K562 (cell line): ENCODE measurements at regions not wholly inside any gene's neighbourhood (a gene's known extent, or its start where the extent isn't known, plus 50 kb on each side); places are given as distances from the start of the nearest gene placed in this dataset.

Experiments used
- ATAC-seq: fragments of 200-7000 bp; cut with Tn5 transposase; 3 replicates; pipeline ENCODE4 v1.9.1; 2020; ENCODE audit warnings: moderate library complexity
- BruUV-seq: library from RNA; stranded (reverse); fragments of 400-500 nt; replicated peaks from 2 replicates; lab custom pipeline; 2021; lab: Mats Ljungman, UMichigan
- CTCF ChIA-PET: fragments of 300-600 bp; formaldehyde crosslinking; extraction: SDS; loops from one replicate; lab custom pipeline; 2021; ENCODE audit warnings: low intra/inter-chr PET ratio; lab: Yijun Ruan, JAX
- POLR2A ChIA-PET: fragments of 300-600, 350-650 bp; sonication (Branson Sonifier 250); formaldehyde crosslinking; extraction: SDS; loops from one replicate; lab custom pipeline; 2021; ENCODE audit warnings: antibody characterized with exemption, inconsistent platforms; lab: Yijun Ruan, JAX
- DNase-seq, 4 experiments: peaks; one replicate each; pipeline versions ENCODE4 v3.0.0 to v3.0.0-alpha.2; 2011 to 2018; ENCODE audit warnings: low spot score in 3 of 4, mixed read lengths in 3 of 4; ENCODE audit errors: extremely low read depth in 1 of 4
- FAIRE-seq: peaks from 2 replicates; lab custom pipeline; 2011; peaks lifted over from hg19 to GRCh38; lab: Jason Lieb, UNC
- H2AFZ ChIP-seq: 2 replicates; pipeline ENCODE4 v1.6.0; 2011; ENCODE audit warnings: low read depth, low read length, control low read depth, inconsistent platforms
- H3K27ac ChIP-seq: fragments of 200-600 bp; 3 replicates; pipeline ENCODE4 v1.8.0; 2011; ENCODE audit warnings: low read depth, mild to moderate bottlenecking, control low read depth, inconsistent platforms, low read length, moderate library complexity, mixed read lengths; ENCODE audit errors: extremely low read depth
- H3K27me3 ChIP-seq, 2 experiments: fragments of 300-600 bp in 1 of 2; 2 replicates in 1 of 2; 3 replicates in 1 of 2; pipeline versions ENCODE4 v1.6.0 to v1.8.0; 2011; ENCODE audit warnings: inconsistent platforms in 2 of 2, low read length in 2 of 2, mild to moderate bottlenecking in 1 of 2, mixed read lengths in 1 of 2, moderate library complexity in 1 of 2; ENCODE audit not compliant: control insufficient read depth in 2 of 2, insufficient read depth in 2 of 2
- H3K36me3 ChIP-seq: fragments of 300-600 bp; 3 replicates; pipeline ENCODE4 v1.8.0; 2011; ENCODE audit warnings: mild to moderate bottlenecking, low read length, inconsistent platforms; ENCODE audit not compliant: control insufficient read depth, insufficient read depth
- H3K4me1 ChIP-seq, 2 experiments: fragments of 200-600 bp in 1 of 2; replicated peaks in 1 of 2; 2 replicates in 1 of 2; 3 replicates in 1 of 2; pipeline versions ENCODE4 v1.5.1 to v1.8.0; 2011; ENCODE audit warnings: inconsistent platforms in 2 of 2, low read length in 2 of 2, mild to moderate bottlenecking in 1 of 2, mixed read lengths in 1 of 2, moderate library complexity in 1 of 2; ENCODE audit not compliant: control insufficient read depth in 2 of 2, insufficient read depth in 2 of 2
- H3K4me2 ChIP-seq: 2 replicates; pipeline ENCODE4 v1.6.1; 2011; ENCODE audit warnings: low read length, control low read depth, inconsistent platforms, mixed read lengths; ENCODE audit not compliant: insufficient read depth
- H3K4me3 ChIP-seq: fragments of 200-600 bp; sonication (generic), shearing (Covaris generic); 2 replicates; pipeline ENCODE4 v1.5.1; 2016; ENCODE audit warnings: control low read depth, inconsistent platforms
- H3K79me2 ChIP-seq: fragments of 200-600 bp; 3 replicates; pipeline ENCODE4 v1.8.0; 2011; ENCODE audit warnings: low read length, inconsistent platforms; ENCODE audit not compliant: control insufficient read depth, insufficient read depth
- H3K9ac ChIP-seq, 2 experiments: 2 replicates each; pipeline versions ENCODE4 v1.6.0 to v1.6.1; 2011; ENCODE audit warnings: low read depth in 2 of 2, low read length in 2 of 2, control low read depth in 1 of 2, inconsistent platforms in 1 of 2, mild to moderate bottlenecking in 1 of 2, mixed read lengths in 1 of 2; ENCODE audit not compliant: insufficient read depth in 1 of 2
- H3K9me1 ChIP-seq: one replicate; pipeline ENCODE4 v1.6.0; 2011; ENCODE audit warnings: inconsistent platforms, mild to moderate bottlenecking, low read length, moderate library complexity; ENCODE audit not compliant: control insufficient read depth, insufficient read depth
- H3K9me3 ChIP-seq: replicated peaks from 2 replicates; pipeline ENCODE4 v1.5.1; 2011; ENCODE audit warnings: low read depth, low read length, inconsistent platforms; ENCODE audit not compliant: control insufficient read depth, insufficient read depth
- H4K20me1 ChIP-seq: replicated peaks from 2 replicates; pipeline ENCODE4 v1.6.1; 2011; ENCODE audit warnings: low read length, inconsistent platforms, mixed read lengths; ENCODE audit not compliant: control insufficient read depth, insufficient read depth
- ELF4 ChIP-seq: fragments of 450-650 bp; formaldehyde crosslinking; IDR thresholded peaks from 2 replicates; pipeline ENCODE4 v1.4.0; 2022; ENCODE audit warnings: missing genetic modification characterization
- MTA3 ChIP-seq: fragments of 450-650 bp; formaldehyde crosslinking; IDR thresholded peaks from 2 replicates; pipeline ENCODE4 v1.6.1; 2017; ENCODE audit warnings: mild to moderate bottlenecking, borderline replicate concordance
- MXI1 ChIP-seq: IDR thresholded peaks from 2 replicates; pipeline ENCODE4 v1.6.1; 2011; ENCODE audit warnings: low read depth, mild to moderate bottlenecking, improper control_type of control experiment, low read length
- NUFIP1 ChIP-seq: fragments of 450-650 bp; IDR thresholded peaks from 2 replicates; pipeline ENCODE4 v1.6.1; 2018; ENCODE audit not compliant: partially characterized antibody
- RBM25 ChIP-seq: fragments of 200-400 bp; formaldehyde crosslinking; IDR thresholded peaks from 2 replicates; pipeline ENCODE4 v1.6.1; 2018; ENCODE audit warnings: low read length, low read depth, moderate library complexity; ENCODE audit not compliant: severe bottlenecking
- SAFB ChIP-seq: fragments of 200-400 bp; formaldehyde crosslinking; IDR thresholded peaks from 2 replicates; pipeline ENCODE4 v1.6.1; 2017; ENCODE audit warnings: low read depth, low read length, borderline replicate concordance
- SMAD3 ChIP-seq: fragments of 450-650 bp; formaldehyde crosslinking; conservative IDR thresholded peaks from 2 replicates; pipeline ENCODE4 v1.4.0; 2020; ENCODE audit warnings: mild to moderate bottlenecking
- SMARCB1 ChIP-seq: IDR thresholded peaks from 2 replicates; pipeline ENCODE4 v1.6.1; 2011; ENCODE audit warnings: improper control_type of control experiment, low read depth; ENCODE audit not compliant: insufficient read length
- XRCC5 ChIP-seq: fragments of 200-400 bp; formaldehyde crosslinking; IDR thresholded peaks from 2 replicates; pipeline ENCODE4 v1.6.1; 2017; ENCODE audit warnings: low read depth, mild to moderate bottlenecking, low read length
- ZNF41 ChIP-seq: fragments of 250-450 bp; sonication (Bioruptor Pico); conservative IDR thresholded peaks from 2 replicates; pipeline ENCODE4 v1.4.0; 2020; ENCODE audit warnings: mild to moderate bottlenecking
- WGBS: fragments of 100-300 bp; shearing (Covaris generic); methylation state at CpG from one replicate; pipeline ENCODE4 v1.1.6; 2016; ENCODE audit warnings: low coverage, mixed read lengths; ENCODE audit not compliant: insufficient coverage; ENCODE audit errors: missing lambda C conversion rate; 5-methylcytosine and 5-hydroxymethylcytosine counted together
- in situ Hi-C: fragments of 300-500 bp; cut with MboI; formaldehyde crosslinking; loops from 4 replicates; pipeline ENCODE4 v1.15.0; 2018; ENCODE audit warnings: inconsistent platforms, mixed read lengths
- intact Hi-C: fragments of 100-400 bp; cut with micrococcal nuclease; formaldehyde crosslinking; loops from 2 replicates; pipeline ENCODE4 v1.14.2; 2022
- TF ChIP-seq, protein P1 (sequence below): IDR thresholded peaks from 2 replicates; pipeline ENCODE4 v1.6.1; 2012; ENCODE audit warnings: low read depth, low read length, improper control_type of control experiment, borderline replicate concordance
- TF ChIP-seq, protein P2 (sequence below): fragments of 150-350 bp; IDR thresholded peaks from 2 replicates; pipeline ENCODE4 v1.6.1; 2014; ENCODE audit warnings: low read depth, mild to moderate bottlenecking, low read length, borderline replicate concordance

DNA sequence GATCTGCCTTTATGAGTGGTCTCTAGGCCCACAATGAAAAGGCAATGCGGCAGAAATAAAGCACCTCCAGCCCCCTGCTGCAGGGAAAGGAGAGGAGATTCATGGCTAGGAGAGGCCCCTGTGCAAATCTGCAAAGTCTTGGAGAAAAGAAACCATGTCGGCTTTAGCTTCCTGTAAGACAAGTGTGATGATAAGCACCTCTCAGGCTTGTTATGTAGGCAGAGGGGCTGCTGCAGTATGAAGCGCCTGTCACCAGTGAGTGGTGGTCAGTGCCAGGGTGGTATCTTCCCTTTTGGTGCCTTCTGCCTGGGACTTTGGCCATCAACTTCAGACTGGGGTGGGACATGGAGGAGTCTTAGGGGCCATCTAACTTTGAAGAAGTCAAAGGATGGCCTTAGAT is 59.2 kb upstream of the ARHGEF3 start:
- Histone ChIP-seq H3K4me1 (no peaks in the 10 kb centered on the region), H3K36me3 (no peaks in the 10 kb centered on the region), H3K27me3 (no peaks in the 10 kb centered on the region; a peak in 1 of 5 replicates), H3K27ac (no peak overlapping the region), H4K20me1 (no peaks in the 10 kb centered on the region), H3K9me1 (no peaks in the 10 kb centered on the region), H3K4me3 (no peak overlapping the region), H3K9me3 (no peaks in the 10 kb centered on the region), H3K9ac (no peak overlapping the region), H3K79me2 (no peaks in the 10 kb centered on the region), H3K4me2 (no peak overlapping the region)
- in situ Hi-C loops, result no loop called here
- CTCF ChIA-PET, result no interaction called here
- BruUV-seq, result no TSS peak
- POLR2A ChIA-PET, result no interaction called here
- intact Hi-C loops, result no loop called here
- no peak for DNase-seq
- FAIRE-seq, result no peak
- ATAC-seq, result no peak
- no peak for TF ChIP-seq RBM25
- TF ChIP-seq, all 486 proteins: peak for 0
- WGBS, result 5% methylated on average over 3 of the region's 3 CpGs
- no peak overlapping the region for H2AFZ ChIP-seq

DNA sequence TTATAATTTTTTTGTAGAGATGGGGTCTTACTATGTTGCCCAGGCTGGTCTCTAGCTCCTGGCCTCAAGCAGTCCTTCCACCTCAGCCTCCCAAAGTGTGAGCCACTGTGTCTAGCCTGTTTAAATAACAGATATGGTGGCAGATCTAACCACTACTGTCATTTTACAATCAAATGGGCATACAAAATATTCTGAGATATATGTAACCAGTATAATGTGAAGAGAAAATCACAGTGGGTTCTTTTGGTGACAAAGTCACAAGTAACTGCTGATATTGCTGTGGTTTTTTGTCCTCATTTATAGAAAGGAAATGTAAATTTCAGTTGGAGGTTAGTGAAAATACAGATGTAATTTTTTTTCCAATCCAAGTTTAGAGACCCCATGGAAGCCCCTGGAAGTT is 58.6 kb upstream of the ARHGEF3 start:
- Histone ChIP-seq H3K4me2 (no peak overlapping the region), H3K4me1 (no peaks in the 10 kb centered on the region), H3K9me3 (no peaks in the 10 kb centered on the region), H3K4me3 (no peak overlapping the region), H4K20me1 (no peaks in the 10 kb centered on the region), H3K9ac (no peak overlapping the region), H3K27me3 (no peaks in the 10 kb centered on the region; a peak in 1 of 5 replicates), H3K27ac (no peak overlapping the region), H2AFZ (no peak overlapping the region), H3K9me1 (no peaks in the 10 kb centered on the region), H3K36me3 (no peaks in the 10 kb centered on the region), H3K79me2 (no peaks in the 10 kb centered on the region)
- ATAC-seq, result no peak
- FAIRE-seq, result no peak
- intact Hi-C loops (no loop called here), in situ Hi-C loops (no loop called here)
- no peak for DNase-seq
- BruUV-seq, result no TSS peak
- ChIA-PET CTCF (no interaction called here), POLR2A (no interaction called here)
- TF ChIP-seq SMARCB1, result no peak
- TF ChIP-seq, protein P1, sequence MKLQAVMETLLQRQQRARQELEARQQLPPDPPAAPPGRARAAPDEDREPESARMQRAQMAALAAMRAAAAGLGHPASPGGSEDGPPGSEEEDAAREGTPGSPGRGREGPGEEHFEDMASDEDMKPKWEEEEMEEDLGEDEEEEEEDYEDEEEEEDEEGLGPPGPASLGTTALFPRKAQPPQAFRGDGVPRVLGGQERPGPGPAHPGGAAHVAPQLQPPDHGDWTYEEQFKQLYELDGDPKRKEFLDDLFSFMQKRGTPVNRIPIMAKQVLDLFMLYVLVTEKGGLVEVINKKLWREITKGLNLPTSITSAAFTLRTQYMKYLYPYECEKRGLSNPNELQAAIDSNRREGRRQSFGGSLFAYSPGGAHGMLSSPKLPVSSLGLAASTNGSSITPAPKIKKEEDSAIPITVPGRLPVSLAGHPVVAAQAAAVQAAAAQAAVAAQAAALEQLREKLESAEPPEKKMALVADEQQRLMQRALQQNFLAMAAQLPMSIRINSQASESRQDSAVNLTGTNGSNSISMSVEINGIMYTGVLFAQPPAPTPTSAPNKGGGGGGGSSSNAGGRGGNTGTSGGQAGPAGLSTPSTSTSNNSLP, result no peak
- no peak for TF ChIP-seq NUFIP1
- TF ChIP-seq MTA3, result no peak
- no peak for TF ChIP-seq ZNF41 (CRISPR knock-in tag)
- TF ChIP-seq XRCC5, result no peak
- TF ChIP-seq, protein P2, sequence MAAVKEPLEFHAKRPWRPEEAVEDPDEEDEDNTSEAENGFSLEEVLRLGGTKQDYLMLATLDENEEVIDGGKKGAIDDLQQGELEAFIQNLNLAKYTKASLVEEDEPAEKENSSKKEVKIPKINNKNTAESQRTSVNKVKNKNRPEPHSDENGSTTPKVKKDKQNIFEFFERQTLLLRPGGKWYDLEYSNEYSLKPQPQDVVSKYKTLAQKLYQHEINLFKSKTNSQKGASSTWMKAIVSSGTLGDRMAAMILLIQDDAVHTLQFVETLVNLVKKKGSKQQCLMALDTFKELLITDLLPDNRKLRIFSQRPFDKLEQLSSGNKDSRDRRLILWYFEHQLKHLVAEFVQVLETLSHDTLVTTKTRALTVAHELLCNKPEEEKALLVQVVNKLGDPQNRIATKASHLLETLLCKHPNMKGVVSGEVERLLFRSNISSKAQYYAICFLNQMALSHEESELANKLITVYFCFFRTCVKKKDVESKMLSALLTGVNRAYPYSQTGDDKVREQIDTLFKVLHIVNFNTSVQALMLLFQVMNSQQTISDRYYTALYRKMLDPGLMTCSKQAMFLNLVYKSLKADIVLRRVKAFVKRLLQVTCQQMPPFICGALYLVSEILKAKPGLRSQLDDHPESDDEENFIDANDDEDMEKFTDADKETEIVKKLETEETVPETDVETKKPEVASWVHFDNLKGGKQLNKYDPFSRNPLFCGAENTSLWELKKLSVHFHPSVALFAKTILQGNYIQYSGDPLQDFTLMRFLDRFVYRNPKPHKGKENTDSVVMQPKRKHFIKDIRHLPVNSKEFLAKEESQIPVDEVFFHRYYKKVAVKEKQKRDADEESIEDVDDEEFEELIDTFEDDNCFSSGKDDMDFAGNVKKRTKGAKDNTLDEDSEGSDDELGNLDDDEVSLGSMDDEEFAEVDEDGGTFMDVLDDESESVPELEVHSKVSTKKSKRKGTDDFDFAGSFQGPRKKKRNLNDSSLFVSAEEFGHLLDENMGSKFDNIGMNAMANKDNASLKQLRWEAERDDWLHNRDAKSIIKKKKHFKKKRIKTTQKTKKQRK, result no peak
- TF ChIP-seq ELF4 (CRISPR knock-in tag), result no peak
- no peak for TF ChIP-seq SMAD3 (CRISPR knock-in tag)
- no peak for TF ChIP-seq SAFB
- no peak for TF ChIP-seq MXI1
